ENCODE measurements at regions not wholly inside any gene's neighbourhood (a gene's known extent, or its start where the extent isn't known, plus 50 kb on each side); places are given as distances from the start of the nearest gene placed in this dataset.

DNA sequence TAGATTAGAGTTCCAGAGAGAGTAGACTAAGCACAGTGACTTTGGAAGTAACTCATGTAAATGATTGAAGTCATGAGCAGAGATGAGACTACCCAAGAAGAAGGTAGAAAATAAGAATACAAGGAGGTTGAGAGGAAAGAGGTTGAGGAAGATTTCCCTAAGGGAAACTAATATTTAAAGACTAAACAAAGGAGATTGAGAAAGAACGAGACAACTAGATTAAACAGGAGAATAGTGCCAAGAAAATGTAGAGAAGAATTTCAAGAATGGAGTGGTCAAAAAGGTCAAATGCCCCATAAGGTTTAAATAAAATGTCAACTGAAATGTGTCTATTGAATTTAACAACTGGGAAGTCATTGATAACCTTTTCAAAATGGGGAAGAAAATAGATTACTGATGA is 59.0 kb downstream of the RPS29 start:
- TF ChIP-seq, protein P1, sequence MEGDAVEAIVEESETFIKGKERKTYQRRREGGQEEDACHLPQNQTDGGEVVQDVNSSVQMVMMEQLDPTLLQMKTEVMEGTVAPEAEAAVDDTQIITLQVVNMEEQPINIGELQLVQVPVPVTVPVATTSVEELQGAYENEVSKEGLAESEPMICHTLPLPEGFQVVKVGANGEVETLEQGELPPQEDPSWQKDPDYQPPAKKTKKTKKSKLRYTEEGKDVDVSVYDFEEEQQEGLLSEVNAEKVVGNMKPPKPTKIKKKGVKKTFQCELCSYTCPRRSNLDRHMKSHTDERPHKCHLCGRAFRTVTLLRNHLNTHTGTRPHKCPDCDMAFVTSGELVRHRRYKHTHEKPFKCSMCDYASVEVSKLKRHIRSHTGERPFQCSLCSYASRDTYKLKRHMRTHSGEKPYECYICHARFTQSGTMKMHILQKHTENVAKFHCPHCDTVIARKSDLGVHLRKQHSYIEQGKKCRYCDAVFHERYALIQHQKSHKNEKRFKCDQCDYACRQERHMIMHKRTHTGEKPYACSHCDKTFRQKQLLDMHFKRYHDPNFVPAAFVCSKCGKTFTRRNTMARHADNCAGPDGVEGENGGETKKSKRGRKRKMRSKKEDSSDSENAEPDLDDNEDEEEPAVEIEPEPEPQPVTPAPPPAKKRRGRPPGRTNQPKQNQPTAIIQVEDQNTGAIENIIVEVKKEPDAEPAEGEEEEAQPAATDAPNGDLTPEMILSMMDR (conservative IDR thresholded peaks at IDR 0.05; ENCODE audit: low read depth, low read length) = no peak
- no peak overlapping the region for H3K4me3 ChIP-seq (ENCODE audit: low read depth, low read length)
- DNase-seq (ENCODE audit: low read depth) = no peak

DNA sequence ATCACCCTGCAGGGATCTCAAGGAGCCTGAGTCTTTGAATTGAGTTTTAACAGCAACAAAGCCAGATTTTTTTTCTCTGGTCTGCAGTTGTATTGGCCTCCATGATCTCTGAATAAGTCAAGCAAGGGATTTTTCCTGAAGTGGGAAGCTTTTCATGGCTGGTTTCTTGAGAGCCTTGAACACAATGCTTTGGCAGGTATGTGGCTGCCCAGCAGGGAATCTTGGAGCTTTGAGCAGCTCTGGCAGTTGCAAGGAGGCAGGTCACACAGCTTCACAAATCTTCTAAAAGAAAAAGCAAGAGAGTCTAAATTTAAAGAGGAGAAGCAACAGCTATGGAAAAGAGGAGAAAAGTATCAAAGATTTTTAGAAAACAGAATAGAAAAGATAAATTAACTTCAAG is 60.1 kb downstream of the RPS29 start:
- H3K4me3 ChIP-seq (ENCODE audit: low read depth, low read length) = no peak overlapping the region
- TF ChIP-seq, protein P1 (conservative IDR thresholded peaks at IDR 0.05; ENCODE audit: low read depth, low read length) = no peak
- no peak for DNase-seq (ENCODE audit: low read depth)

DNA sequence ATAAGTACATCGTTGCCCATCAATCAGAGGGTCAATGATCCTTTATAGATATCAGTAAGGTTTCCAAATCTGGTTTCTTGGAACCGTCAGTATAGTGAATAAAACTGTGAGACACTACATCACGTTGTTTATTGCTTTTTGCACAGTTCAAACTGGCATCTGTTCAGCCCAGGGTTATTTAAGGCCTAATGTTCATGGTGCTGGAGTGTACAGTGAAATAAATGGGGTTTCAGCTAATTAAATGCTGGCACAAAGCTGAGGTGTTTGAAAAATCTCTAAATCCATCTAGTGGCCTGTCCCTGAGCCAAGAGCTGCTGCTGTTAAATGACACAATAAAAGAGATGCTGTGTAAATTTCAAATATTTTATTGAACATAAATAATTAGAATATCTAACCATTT is 69.9 kb downstream of the RPS29 start:
- no peak for DNase-seq (ENCODE audit: low read depth)
- TF ChIP-seq, protein P1 (conservative IDR thresholded peaks at IDR 0.05; ENCODE audit: low read depth, low read length) = no peak
- H3K4me3 ChIP-seq (ENCODE audit: low read depth, low read length) = no peak overlapping the region

DNA sequence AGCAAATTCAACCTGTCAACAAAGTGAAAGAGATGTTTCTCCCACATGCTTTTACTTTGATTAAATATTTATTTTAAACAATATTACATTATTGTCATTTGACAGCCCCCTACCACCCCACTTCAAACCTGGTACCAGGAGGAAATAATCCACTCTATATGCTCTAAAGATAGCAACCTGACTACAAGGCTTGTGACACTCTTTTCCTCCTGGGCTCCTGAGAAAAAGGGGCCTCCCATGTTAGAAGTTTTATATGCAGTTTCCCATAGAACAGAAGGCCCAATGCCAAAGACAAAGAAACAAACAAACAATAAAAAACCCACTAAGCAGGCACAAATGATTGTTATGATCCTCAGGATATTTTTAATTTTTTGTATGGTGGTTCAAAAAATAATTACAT is 73.6 kb downstream of the RPS29 start:
- TF ChIP-seq, protein P1 (conservative IDR thresholded peaks at IDR 0.05; ENCODE audit: low read depth, low read length) = no peak
- no peak for DNase-seq (ENCODE audit: low read depth)
- H3K4me3 ChIP-seq (ENCODE audit: low read depth, low read length) = no peak overlapping the region

DNA sequence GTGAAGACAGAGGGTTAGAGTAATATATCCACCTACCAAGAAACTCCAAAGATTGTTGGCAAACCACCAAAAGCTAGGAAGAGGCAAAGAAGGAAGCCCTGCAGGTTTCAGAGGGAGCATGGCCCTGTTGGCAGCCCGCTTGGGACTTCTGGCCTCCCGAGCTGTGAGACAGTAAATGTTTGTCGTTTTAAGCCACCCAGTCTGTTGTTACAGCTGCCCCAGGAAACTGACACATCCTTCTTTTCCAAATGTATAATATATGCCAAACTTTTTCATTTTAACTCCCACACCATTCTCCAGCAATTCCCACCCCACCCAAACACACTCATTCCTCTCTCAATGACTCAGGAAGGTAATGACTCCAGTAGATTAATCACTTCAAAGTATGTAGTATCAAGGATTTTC is 74.0 kb downstream of the RPS29 start:
- no peak overlapping the region for H3K4me3 ChIP-seq (ENCODE audit: low read depth, low read length)
- TF ChIP-seq, protein P1 (conservative IDR thresholded peaks at IDR 0.05; ENCODE audit: low read depth, low read length) = no peak
- no peak for DNase-seq (ENCODE audit: low read depth)

DNA sequence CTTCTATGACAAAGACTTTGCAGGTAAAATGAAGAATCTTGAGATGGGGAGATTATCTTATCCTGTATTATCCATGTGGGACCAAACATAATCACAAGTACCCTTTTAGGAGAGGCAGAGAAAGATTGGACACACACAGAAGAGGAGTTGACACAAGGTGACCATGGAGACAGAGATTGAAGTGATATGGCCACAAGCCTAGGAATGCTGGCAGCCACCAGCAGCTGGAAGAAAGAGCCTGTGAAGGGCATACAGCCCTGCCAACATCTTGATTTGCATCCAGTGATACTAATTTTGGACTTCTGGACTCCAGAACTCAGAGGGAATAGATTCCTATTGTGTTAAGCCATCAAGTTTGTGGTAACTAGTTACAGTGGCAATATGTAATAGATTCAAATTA is 78.1 kb downstream of the RPS29 start:
- TF ChIP-seq, protein P1 (conservative IDR thresholded peaks at IDR 0.05; ENCODE audit: low read depth, low read length) = no peak
- DNase-seq (ENCODE audit: low read depth) = no peak
- H3K4me3 ChIP-seq (ENCODE audit: low read depth, low read length) = no peak overlapping the region

DNA sequence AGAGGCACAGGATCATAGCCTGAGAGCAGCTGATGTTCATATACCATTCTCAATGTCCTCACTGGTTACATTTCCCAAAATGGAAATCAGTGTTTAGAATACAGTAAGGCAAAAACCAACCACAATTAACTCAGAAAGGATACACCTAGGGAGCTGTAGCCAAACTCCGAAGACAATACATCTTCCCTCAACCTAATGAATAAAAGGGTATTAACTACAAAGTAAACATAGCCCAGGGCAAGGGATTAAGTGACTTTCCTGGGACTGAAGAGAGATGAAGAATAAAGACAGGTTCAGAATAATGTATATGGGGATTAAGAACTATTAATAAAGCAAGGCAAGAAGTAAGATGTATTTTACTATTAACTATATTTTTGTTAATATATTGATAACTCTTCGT is 79.5 kb downstream of the RPS29 start:
- TF ChIP-seq, protein P1 (conservative IDR thresholded peaks at IDR 0.05; ENCODE audit: low read depth, low read length) = no peak
- H3K4me3 ChIP-seq (ENCODE audit: low read depth, low read length) = no peak overlapping the region
- no peak for DNase-seq (ENCODE audit: low read depth)
